ENCODE measurements at regions not wholly inside any gene's neighbourhood (a gene's known extent, or its start where the extent isn't known, plus 50 kb on each side); places are given as distances from the start of the nearest gene placed in this dataset.

GRCh38 chr5:163790497-163790896, 285.1 kb downstream of the MAT2B start:
- no peak for TF ChIP-seq ZBTB33 (IDR thresholded peaks at IDR 0.05)
- no peak for TF ChIP-seq CTCF (IDR thresholded peaks at IDR 0.05; ENCODE audit: low read depth, low read length, missing input control)
- TF ChIP-seq YY1 (IDR thresholded peaks at IDR 0.05), result no peak
- no peak for TF ChIP-seq ATF3 (IDR thresholded peaks at IDR 0.05)
- no peak for TF ChIP-seq SP1 (IDR thresholded peaks at IDR 0.05)
- TF ChIP-seq TAF1 (conservative IDR thresholded peaks at IDR 0.05), result no peak
- TF ChIP-seq MAX (IDR thresholded peaks at IDR 0.05), result no peak
- TF ChIP-seq NR2F2 (IDR thresholded peaks at IDR 0.05), result no peak
- no peak for TF ChIP-seq GABPA (IDR thresholded peaks at IDR 0.05 in 1 of 2, conservative IDR thresholded peaks at IDR 0.05 in 1 of 2)
- TF ChIP-seq REST (IDR thresholded peaks at IDR 0.05), result no peak
- TF ChIP-seq RAD21 (IDR thresholded peaks at IDR 0.05), result no peak
- no peak for TF ChIP-seq HNF4A (conservative IDR thresholded peaks at IDR 0.05)

Data from liver (tissue), 3 donors.